Gastrocnemius medialis (tissue), 4 donors: ENCODE measurements at regions not wholly inside any gene's neighbourhood (a gene's known extent, or its start where the extent isn't known, plus 50 kb on each side); places are given as distances from the start of the nearest gene placed in this dataset.

ENCODE experiments used
- ATAC-seq, 2 donors: fragments of 150-250 bp; one replicate each; pipeline ENCODE4 v1.9.1; 2016
- DNase-seq, 2 donors: peaks; one replicate each; pipeline ENCODE4 v3.0.0-alpha.2; 2019
- H3K27ac ChIP-seq, 4 donors: fragments of 200-600 bp; sonication (generic); 1 replicate in 1 of 4; 2 replicates in 3 of 4; pipeline ENCODE4 v1.5.1; 2016 to 2018; ENCODE audit warnings: mild to moderate bottlenecking in 2 of 4, moderate library complexity in 1 of 4
- H3K27me3 ChIP-seq, 3 donors: fragments of 200-600 bp; sonication (generic) in 2 of 3; 1 replicate in 1 of 3; 2 replicates in 2 of 3; pipeline versions ENCODE4 v1.5.1 to v1.6.0; 2016 to 2019; ENCODE audit warnings: mild to moderate bottlenecking in 1 of 3, moderate library complexity in 1 of 3
- H3K36me3 ChIP-seq, 2 donors: fragments of 200-600 bp; sonication (generic) in 1 of 2; one replicate each; pipeline ENCODE4 v1.5.1; 2017 to 2018
- H3K4me1 ChIP-seq, 2 donors: fragments of 200-600 bp; sonication (generic) in 1 of 2; one replicate each; pipeline ENCODE4 v1.5.1; 2016 to 2017; ENCODE audit warnings: mild to moderate bottlenecking in 2 of 2
- H3K4me3 ChIP-seq, 4 donors: fragments of 200-600 bp; sonication (generic) in 3 of 4; 1 replicate in 1 of 4; 2 replicates in 3 of 4; pipeline ENCODE4 v1.5.1; 2016 to 2019; ENCODE audit warnings: mild to moderate bottlenecking in 2 of 4
- H3K9me3 ChIP-seq, 3 donors: fragments of 200-600 bp; sonication (generic) in 2 of 3; 1 replicate in 1 of 3; 2 replicates in 2 of 3; pipeline ENCODE4 v1.5.1; 2016 to 2019
- POLR2A ChIP-seq, 2 donors: fragments of 450-650 bp; IDR thresholded peaks; one replicate each; pipeline ENCODE4 v1.6.1; 2017; ENCODE audit warnings: antibody characterized with exemption in 2 of 2, mild to moderate bottlenecking in 2 of 2, moderate library complexity in 2 of 2
- in situ Hi-C, 4 donors: fragments of 200-750 bp; cut with MboI; loops; one replicate each; pipeline versions ENCODE4 v1.15.0 to v1.8.0; 2017; ENCODE audit warnings: low sequenced_read_pairs in 4 of 4
- intact Hi-C: fragments of 100-400 bp; cut with DNase I; formaldehyde crosslinking; loops from one replicate; pipeline ENCODE4 v1.15.1; 2023; ENCODE audit warnings: low total_unique reads
- TF ChIP-seq, protein P1 (sequence below), 5 experiments: fragments of 450-650 bp in 3 of 5; fragments of 200-600 bp in 2 of 5; sonication (generic) in 2 of 5; IDR thresholded peaks in 4 of 5; conservative IDR thresholded peaks in 1 of 5; 1 replicate in 4 of 5; 2 replicates in 1 of 5; pipeline ENCODE4 v1.5.1; 2016 to 2019; ENCODE audit warnings: antibody characterized with exemption in 5 of 5, mild to moderate bottlenecking in 3 of 5, moderate library complexity in 3 of 5

DNA sequence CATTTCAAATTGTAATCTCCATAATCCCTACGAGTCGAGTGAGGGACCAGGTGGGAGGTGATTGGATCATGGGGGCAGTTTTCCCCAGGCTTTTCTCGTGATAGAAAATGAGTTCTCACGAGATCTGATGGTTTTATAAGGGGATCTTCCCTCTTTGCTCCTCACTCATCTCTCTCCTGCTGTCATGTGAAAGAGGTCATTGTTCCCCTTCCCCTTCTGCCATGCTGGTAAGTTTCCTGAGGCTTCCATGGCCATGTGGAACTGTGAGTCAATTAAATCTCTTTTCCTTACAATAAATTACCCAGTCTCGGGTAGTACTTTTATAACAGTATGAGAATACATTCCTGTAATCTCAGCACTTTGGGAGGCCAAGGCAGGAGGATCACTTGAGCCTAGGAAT, 76.7 kb upstream of the MARCHF10 start:
- in situ Hi-C loops (no loop called here), intact Hi-C loops (no loop called here)

DNA sequence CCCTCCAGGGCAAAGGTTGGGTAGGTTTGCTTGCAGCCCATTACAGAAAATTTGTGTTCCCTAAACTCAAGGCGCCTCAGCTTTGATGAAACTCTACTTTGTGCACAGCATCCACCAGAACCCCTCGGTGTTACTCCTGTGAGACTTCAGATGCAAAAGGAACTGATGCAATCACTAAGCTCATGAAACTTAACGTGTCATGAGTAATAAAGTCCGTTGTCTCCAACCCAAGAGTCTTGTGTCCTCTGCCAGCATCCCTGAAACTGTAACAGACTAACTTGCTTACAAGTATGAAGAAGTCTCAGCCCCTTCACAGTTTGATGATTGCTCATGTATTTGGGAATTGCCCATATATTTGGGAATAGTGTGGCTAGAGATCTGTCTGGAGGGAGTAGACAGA, 74.8 kb upstream of the MARCHF10 start:
- no peaks in the 10 kb centered on the region for H3K36me3 ChIP-seq
- TF ChIP-seq, protein P1, sequence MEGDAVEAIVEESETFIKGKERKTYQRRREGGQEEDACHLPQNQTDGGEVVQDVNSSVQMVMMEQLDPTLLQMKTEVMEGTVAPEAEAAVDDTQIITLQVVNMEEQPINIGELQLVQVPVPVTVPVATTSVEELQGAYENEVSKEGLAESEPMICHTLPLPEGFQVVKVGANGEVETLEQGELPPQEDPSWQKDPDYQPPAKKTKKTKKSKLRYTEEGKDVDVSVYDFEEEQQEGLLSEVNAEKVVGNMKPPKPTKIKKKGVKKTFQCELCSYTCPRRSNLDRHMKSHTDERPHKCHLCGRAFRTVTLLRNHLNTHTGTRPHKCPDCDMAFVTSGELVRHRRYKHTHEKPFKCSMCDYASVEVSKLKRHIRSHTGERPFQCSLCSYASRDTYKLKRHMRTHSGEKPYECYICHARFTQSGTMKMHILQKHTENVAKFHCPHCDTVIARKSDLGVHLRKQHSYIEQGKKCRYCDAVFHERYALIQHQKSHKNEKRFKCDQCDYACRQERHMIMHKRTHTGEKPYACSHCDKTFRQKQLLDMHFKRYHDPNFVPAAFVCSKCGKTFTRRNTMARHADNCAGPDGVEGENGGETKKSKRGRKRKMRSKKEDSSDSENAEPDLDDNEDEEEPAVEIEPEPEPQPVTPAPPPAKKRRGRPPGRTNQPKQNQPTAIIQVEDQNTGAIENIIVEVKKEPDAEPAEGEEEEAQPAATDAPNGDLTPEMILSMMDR (IDR thresholded peaks at IDR 0.05 in 4 of 5, conservative IDR thresholded peaks at IDR 0.05 in 1 of 5): no peak
- TF ChIP-seq POLR2A (IDR thresholded peaks at IDR 0.05): no peak
- H3K27ac ChIP-seq: no peak overlapping the region
- no peak overlapping the region for H3K4me3 ChIP-seq
- H3K4me1 ChIP-seq: no peaks in the 10 kb centered on the region
- no peak for DNase-seq
- ATAC-seq: no peak
- H3K27me3 ChIP-seq: no peaks in the 10 kb centered on the region
- in situ Hi-C loops: no loop called here
- intact Hi-C loops: no loop called here
- no peaks in the 10 kb centered on the region for H3K9me3 ChIP-seq

More for the DNA sequence above, 76.7 kb upstream of the MARCHF10 start:
- no peaks in the 10 kb centered on the region for H3K27me3 ChIP-seq
- DNase-seq (no peak), ATAC-seq (no peak)
- H3K4me3 ChIP-seq: no peak overlapping the region
- no peak overlapping the region for H3K27ac ChIP-seq
- H3K9me3 ChIP-seq: no peaks in the 10 kb centered on the region
- no peaks in the 10 kb centered on the region for H3K4me1 ChIP-seq
- no peak for TF ChIP-seq POLR2A (IDR thresholded peaks at IDR 0.05)
- TF ChIP-seq, protein P1 (IDR thresholded peaks at IDR 0.05 in 4 of 5, conservative IDR thresholded peaks at IDR 0.05 in 1 of 5): no peak
- no peaks in the 10 kb centered on the region for H3K36me3 ChIP-seq

DNA sequence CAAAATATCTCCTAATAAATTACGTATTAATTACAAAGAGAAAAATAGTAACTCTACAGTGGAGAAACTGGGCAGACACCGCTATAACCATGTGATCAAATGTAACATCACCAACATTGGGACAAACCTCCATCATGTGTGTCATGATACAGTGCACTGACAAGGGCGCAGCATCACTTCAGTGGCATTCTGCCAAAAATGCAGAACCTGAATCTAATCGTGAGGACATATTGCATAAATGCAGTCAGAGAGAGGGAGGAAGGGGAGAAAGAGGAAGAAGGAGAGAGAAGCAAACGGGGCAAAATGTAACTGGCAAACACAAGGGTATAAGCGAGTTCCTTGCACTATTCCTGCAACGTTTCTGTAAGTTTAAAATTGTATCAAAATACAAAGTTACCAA, 74.2 kb upstream of the MARCHF10 start:
- no peaks in the 10 kb centered on the region for H3K4me1 ChIP-seq
- ATAC-seq: no peak
- no peak for DNase-seq
- H3K9me3 ChIP-seq: no peaks in the 10 kb centered on the region
- H3K36me3 ChIP-seq: no peaks in the 10 kb centered on the region
- intact Hi-C loops (no loop called here), in situ Hi-C loops (no loop called here)
- TF ChIP-seq, protein P1 (IDR thresholded peaks at IDR 0.05 in 4 of 5, conservative IDR thresholded peaks at IDR 0.05 in 1 of 5): no peak
- no peak for TF ChIP-seq POLR2A (IDR thresholded peaks at IDR 0.05)
- no peak overlapping the region for H3K4me3 ChIP-seq
- H3K27me3 ChIP-seq: no peaks in the 10 kb centered on the region
- no peak overlapping the region for H3K27ac ChIP-seq

DNA sequence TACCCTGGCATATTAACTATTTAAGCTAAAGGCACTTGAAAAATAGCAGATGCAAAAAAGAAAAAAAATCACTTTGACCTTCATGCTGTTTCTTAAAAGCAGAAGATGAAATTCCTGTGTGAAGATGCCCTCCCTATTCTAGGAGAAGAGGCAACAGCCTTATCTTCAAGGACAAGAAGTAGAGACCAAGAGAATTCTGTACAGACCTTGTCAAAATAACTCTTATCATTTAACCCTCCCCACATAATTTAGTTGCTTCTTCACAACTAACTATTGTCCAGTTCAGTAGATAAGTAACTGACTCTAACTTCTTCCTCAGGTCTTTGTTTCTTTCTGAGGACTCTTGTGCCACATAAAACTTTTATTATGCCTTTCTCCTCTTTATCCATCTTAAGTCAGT, 72.0 kb upstream of the MARCHF10 start:
- no peak for TF ChIP-seq POLR2A (IDR thresholded peaks at IDR 0.05)
- TF ChIP-seq, protein P1 (IDR thresholded peaks at IDR 0.05 in 4 of 5, conservative IDR thresholded peaks at IDR 0.05 in 1 of 5): no peak
- Histone ChIP-seq H3K27ac (no peak overlapping the region), H3K4me3 (no peak overlapping the region), H3K4me1 (no peaks in the 10 kb centered on the region), H3K36me3 (no peaks in the 10 kb centered on the region), H3K9me3 (no peaks in the 10 kb centered on the region), H3K27me3 (no peaks in the 10 kb centered on the region)
- in situ Hi-C loops (no loop called here), intact Hi-C loops (no loop called here)
- ATAC-seq (no peak), DNase-seq (no peak)

DNA sequence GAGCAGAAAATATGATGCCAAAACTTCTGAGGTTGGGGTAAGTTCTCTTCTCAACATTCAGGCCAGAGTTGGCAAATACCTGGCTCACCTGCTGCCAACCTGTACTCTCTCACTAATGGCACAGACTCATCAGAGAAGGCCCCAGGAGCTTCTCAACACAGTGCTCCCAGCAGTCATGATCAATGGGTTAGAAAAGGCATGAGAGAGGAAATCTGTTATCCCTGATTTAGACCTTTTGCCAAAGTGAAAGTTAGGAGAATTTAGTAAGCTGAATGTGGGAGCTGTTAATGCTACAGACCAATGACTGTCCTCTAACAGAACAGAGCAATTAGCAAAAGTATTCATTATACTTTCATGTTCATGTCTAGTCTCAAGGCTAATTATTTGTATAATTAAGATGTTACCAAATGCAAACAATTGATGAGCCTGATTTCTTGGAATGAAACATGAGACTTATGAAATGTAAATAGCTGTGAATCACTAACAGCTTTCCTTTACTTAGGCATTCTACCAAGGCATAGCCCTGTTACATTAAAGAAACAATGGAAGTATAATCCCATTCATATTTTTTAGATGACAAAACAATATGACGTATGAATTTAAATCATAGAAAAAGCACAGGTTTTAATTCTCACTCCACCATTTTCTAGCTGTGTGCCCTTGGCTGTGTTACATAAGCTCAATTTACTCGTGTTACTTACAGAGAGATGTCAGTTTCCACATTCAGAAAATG, 68.7 kb upstream of the MARCHF10 start:
- no peak overlapping the region for H3K27ac ChIP-seq
- no peaks in the 10 kb centered on the region for H3K36me3 ChIP-seq
- no peaks in the 10 kb centered on the region for H3K9me3 ChIP-seq
- ATAC-seq (no peak), DNase-seq (no peak)
- no peaks in the 10 kb centered on the region for H3K27me3 ChIP-seq
- in situ Hi-C loops: no loop called here
- H3K4me3 ChIP-seq: no peak overlapping the region
- H3K4me1 ChIP-seq: no peaks in the 10 kb centered on the region
- TF ChIP-seq POLR2A (IDR thresholded peaks at IDR 0.05): no peak
- TF ChIP-seq, protein P1 (IDR thresholded peaks at IDR 0.05 in 4 of 5, conservative IDR thresholded peaks at IDR 0.05 in 1 of 5): no peak
- intact Hi-C loops: no loop called here
